Smooth muscle cell (in vitro differentiated cells): ENCODE measurements at regions not wholly inside any gene's neighbourhood (a gene's known extent, or its start where the extent isn't known, plus 50 kb on each side); places are given as distances from the start of the nearest gene placed in this dataset.

Source experiments
- DNase-seq: peaks from one replicate; lab custom pipeline; 2025; ENCODE audit not compliant: unreplicated experiment; lab: John Stamatoyannopoulos, UW
- H2AFZ ChIP-seq: fragments of 200-600 bp; sonication (generic); 2 replicates; pipeline ENCODE4 v1.6.0; 2016; ENCODE audit warnings: antibody characterized with exemption, low read depth, mild to moderate bottlenecking
- H3F3A ChIP-seq: fragments of 200-600 bp; sonication (generic); 2 replicates; pipeline ENCODE4 v1.6.0; 2017; ENCODE audit warnings: antibody characterized with exemption, low read depth
- H3K27ac ChIP-seq: fragments of 200-600 bp; sonication (generic); 2 replicates; pipeline ENCODE4 v1.5.1; 2016; ENCODE audit warnings: low read depth, mild to moderate bottlenecking
- H3K27me3 ChIP-seq: fragments of 200-600 bp; sonication (generic); 2 replicates; pipeline ENCODE4 v1.6.1; 2016; ENCODE audit warnings: low read depth, mild to moderate bottlenecking
- H3K36me3 ChIP-seq: fragments of 200-600 bp; sonication (generic); 2 replicates; pipeline ENCODE4 v1.5.1; 2016; ENCODE audit warnings: low read depth
- H3K4me1 ChIP-seq: fragments of 200-600 bp; sonication (generic); 2 replicates; pipeline ENCODE4 v1.5.1; 2016; ENCODE audit warnings: low read depth
- H3K4me2 ChIP-seq: fragments of 200-600 bp; sonication (generic); 2 replicates; pipeline ENCODE4 v1.6.0; 2016; ENCODE audit warnings: mild to moderate bottlenecking
- H3K4me3 ChIP-seq: fragments of 200-600 bp; sonication (generic); 2 replicates; pipeline ENCODE4 v1.5.1; 2016; ENCODE audit warnings: mild to moderate bottlenecking
- H3K79me2 ChIP-seq: fragments of 200-600 bp; sonication (generic); 2 replicates; pipeline ENCODE4 v1.6.0; 2016; ENCODE audit warnings: low read depth, mild to moderate bottlenecking
- H3K9ac ChIP-seq: fragments of 200-600 bp; sonication (generic); 2 replicates; pipeline ENCODE4 v1.6.0; 2016; ENCODE audit warnings: low read depth
- H3K9me3 ChIP-seq: fragments of 200-600 bp; sonication (generic); replicated peaks from 2 replicates; pipeline ENCODE4 v1.5.1; 2016; ENCODE audit warnings: low read depth
- H4K20me1 ChIP-seq: fragments of 200-600 bp; sonication (generic); 2 replicates; pipeline ENCODE4 v1.6.0; 2016; ENCODE audit warnings: low read depth
- CTCF ChIP-seq: fragments of 200-600 bp; sonication (generic); IDR thresholded peaks from 2 replicates; pipeline ENCODE4 v1.5.1; 2017; ENCODE audit warnings: borderline replicate concordance, mild to moderate bottlenecking, antibody characterized with exemption; ENCODE audit not compliant: insufficient read depth, poor library complexity, severe bottlenecking
- WGBS: methylation state at CpG from one replicate; pipeline ENCODE4 v1.1.7; 2016; ENCODE audit warnings: low lambda C conversion rate; 5-methylcytosine and 5-hydroxymethylcytosine counted together

GRCh38 chr16:54403580-54403979, 117.0 kb upstream of the IRX3 start:
- H3K9ac ChIP-seq: no peak overlapping the region
- no peaks in the 10 kb centered on the region for H3K9me3 ChIP-seq
- no peaks in the 10 kb centered on the region for H3K4me1 ChIP-seq
- no peak overlapping the region for H3K4me3 ChIP-seq
- TF ChIP-seq CTCF: no peak
- peaks cover 13% of the 10 kb centered on the region for H3K27me3 ChIP-seq
- no peaks in the 10 kb centered on the region for H3K79me2 ChIP-seq
- H3K4me2 ChIP-seq: no peak overlapping the region
- no peak overlapping the region for H2AFZ ChIP-seq
- no peaks in the 10 kb centered on the region for H3K36me3 ChIP-seq
- H3F3A ChIP-seq: no peaks in the 10 kb centered on the region
- DNase-seq: no peak
- H4K20me1 ChIP-seq: no peaks in the 10 kb centered on the region
- H3K27ac ChIP-seq: no peak overlapping the region
- 68% methylated on average over 2 of the region's 2 CpGs for WGBS

GRCh38 chr16:54402873-54403272, 116.3 kb upstream of the IRX3 start:
- Histone ChIP-seq H2AFZ (no peak overlapping the region), H3K4me2 (no peak overlapping the region), H3K27me3 (peaks cover 12% of the 10 kb centered on the region), H3K79me2 (no peaks in the 10 kb centered on the region), H4K20me1 (no peaks in the 10 kb centered on the region), H3K4me1 (no peaks in the 10 kb centered on the region), H3K4me3 (no peak overlapping the region), H3F3A (no peaks in the 10 kb centered on the region), H3K9ac (no peak overlapping the region), H3K36me3 (no peaks in the 10 kb centered on the region), H3K9me3 (no peaks in the 10 kb centered on the region), H3K27ac (no peak overlapping the region)
- TF ChIP-seq CTCF: no peak
- 92% methylated on average over 5 of the region's 5 CpGs for WGBS
- DNase-seq: no peak

GRCh38 chr16:54402270-54402669, 115.7 kb upstream of the IRX3 start:
- no peaks in the 10 kb centered on the region for H4K20me1 ChIP-seq
- no peak overlapping the region for H3K9ac ChIP-seq
- TF ChIP-seq CTCF: no peak
- H2AFZ ChIP-seq: no peak overlapping the region
- H3K4me3 ChIP-seq: no peak overlapping the region
- H3K4me1 ChIP-seq: no peaks in the 10 kb centered on the region
- H3F3A ChIP-seq: no peaks in the 10 kb centered on the region
- H3K36me3 ChIP-seq: no peaks in the 10 kb centered on the region
- H3K4me2 ChIP-seq: no peak overlapping the region
- H3K27me3 ChIP-seq: peaks cover 12% of the 10 kb centered on the region
- WGBS: 77% methylated on average over 4 of the region's 4 CpGs
- no peaks in the 10 kb centered on the region for H3K9me3 ChIP-seq
- no peak for DNase-seq
- no peak overlapping the region for H3K27ac ChIP-seq
- H3K79me2 ChIP-seq: no peaks in the 10 kb centered on the region

GRCh38 chr16:54400261-54400660, 113.7 kb upstream of the IRX3 start:
- H3F3A ChIP-seq: no peaks in the 10 kb centered on the region
- no peaks in the 10 kb centered on the region for H3K79me2 ChIP-seq
- no peak for TF ChIP-seq CTCF
- H4K20me1 ChIP-seq: no peaks in the 10 kb centered on the region
- 79% methylated on average over 5 of the region's 5 CpGs for WGBS
- H3K36me3 ChIP-seq: no peaks in the 10 kb centered on the region
- no peak for DNase-seq
- no peak overlapping the region for H3K4me2 ChIP-seq
- no peaks in the 10 kb centered on the region for H3K4me1 ChIP-seq
- H2AFZ ChIP-seq: no peak overlapping the region
- no peak overlapping the region for H3K27ac ChIP-seq
- H3K4me3 ChIP-seq: no peak overlapping the region
- H3K27me3 ChIP-seq: peaks cover 12% of the 10 kb centered on the region
- no peaks in the 10 kb centered on the region for H3K9me3 ChIP-seq
- H3K9ac ChIP-seq: no peak overlapping the region
